ENCODE measurements at regions not wholly inside any gene's neighbourhood (a gene's known extent, or its start where the extent isn't known, plus 50 kb on each side); places are given as distances from the start of the nearest gene placed in this dataset.

GRCh38 chr1:238343852-238344251 lies 453.1 kb upstream of the ZP4 start:
- DNase-seq (peak in 2 of 4 donors; percentile 18 to 23), ATAC-seq (no peak)
- no peaks in the 10 kb centered on the region for H3K36me3 ChIP-seq
- no peaks in the 10 kb centered on the region for H3K4me1 ChIP-seq
- intact Hi-C loops (cut with DNase I) = no loop called here
- TF ChIP-seq, protein P1, sequence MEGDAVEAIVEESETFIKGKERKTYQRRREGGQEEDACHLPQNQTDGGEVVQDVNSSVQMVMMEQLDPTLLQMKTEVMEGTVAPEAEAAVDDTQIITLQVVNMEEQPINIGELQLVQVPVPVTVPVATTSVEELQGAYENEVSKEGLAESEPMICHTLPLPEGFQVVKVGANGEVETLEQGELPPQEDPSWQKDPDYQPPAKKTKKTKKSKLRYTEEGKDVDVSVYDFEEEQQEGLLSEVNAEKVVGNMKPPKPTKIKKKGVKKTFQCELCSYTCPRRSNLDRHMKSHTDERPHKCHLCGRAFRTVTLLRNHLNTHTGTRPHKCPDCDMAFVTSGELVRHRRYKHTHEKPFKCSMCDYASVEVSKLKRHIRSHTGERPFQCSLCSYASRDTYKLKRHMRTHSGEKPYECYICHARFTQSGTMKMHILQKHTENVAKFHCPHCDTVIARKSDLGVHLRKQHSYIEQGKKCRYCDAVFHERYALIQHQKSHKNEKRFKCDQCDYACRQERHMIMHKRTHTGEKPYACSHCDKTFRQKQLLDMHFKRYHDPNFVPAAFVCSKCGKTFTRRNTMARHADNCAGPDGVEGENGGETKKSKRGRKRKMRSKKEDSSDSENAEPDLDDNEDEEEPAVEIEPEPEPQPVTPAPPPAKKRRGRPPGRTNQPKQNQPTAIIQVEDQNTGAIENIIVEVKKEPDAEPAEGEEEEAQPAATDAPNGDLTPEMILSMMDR (IDR thresholded peaks at IDR 0.05) = no peak
- H3K27ac ChIP-seq = no peak overlapping the region
- no peaks in the 10 kb centered on the region for H3K27me3 ChIP-seq
- no peaks in the 10 kb centered on the region for H3K9me3 ChIP-seq
- H3K4me3 ChIP-seq = no peak overlapping the region

DNA sequence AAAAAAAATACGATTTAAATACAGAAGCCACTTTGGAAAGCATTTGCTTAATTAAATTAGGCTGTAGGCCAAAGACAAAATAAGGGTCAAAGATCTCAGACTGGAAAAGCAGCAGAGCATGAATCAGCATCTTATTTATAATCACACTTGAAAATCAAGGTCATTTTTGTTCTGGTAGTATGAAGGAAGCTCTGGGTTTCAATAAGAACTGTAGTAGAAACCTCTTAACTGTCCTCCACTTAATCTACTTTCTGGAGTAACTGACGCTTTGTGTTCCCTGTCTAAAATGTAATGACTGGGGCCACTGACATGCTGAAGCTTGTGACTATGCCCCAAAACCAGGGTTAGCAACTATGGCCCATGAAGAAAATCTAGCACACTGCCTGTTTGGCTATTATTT lies 450.7 kb upstream of the ZP4 start:
- TF ChIP-seq, protein P1 (IDR thresholded peaks at IDR 0.05) = no peak

GRCh38 chr1:238340989-238341388 lies 450.3 kb upstream of the ZP4 start:
- H3K9me3 ChIP-seq = no peaks in the 10 kb centered on the region
- no peak overlapping the region for H3K4me3 ChIP-seq
- TF ChIP-seq, protein P1 (IDR thresholded peaks at IDR 0.05) = no peak
- no peaks in the 10 kb centered on the region for H3K27me3 ChIP-seq
- H3K36me3 ChIP-seq = no peaks in the 10 kb centered on the region
- ATAC-seq = no peak
- no peak for DNase-seq
- no peak overlapping the region for H3K27ac ChIP-seq
- no peaks in the 10 kb centered on the region for H3K4me1 ChIP-seq
- intact Hi-C loops (cut with DNase I) = no loop called here

More for the DNA sequence above, 450.7 kb upstream of the ZP4 start:
- intact Hi-C loops (cut with DNase I) = no loop called here
- Histone ChIP-seq H3K27ac (no peak overlapping the region), H3K27me3 (no peaks in the 10 kb centered on the region), H3K4me1 (no peaks in the 10 kb centered on the region), H3K9me3 (no peaks in the 10 kb centered on the region), H3K4me3 (no peak overlapping the region), H3K36me3 (no peaks in the 10 kb centered on the region)
- ATAC-seq = no peak
- no peak for DNase-seq

DNA sequence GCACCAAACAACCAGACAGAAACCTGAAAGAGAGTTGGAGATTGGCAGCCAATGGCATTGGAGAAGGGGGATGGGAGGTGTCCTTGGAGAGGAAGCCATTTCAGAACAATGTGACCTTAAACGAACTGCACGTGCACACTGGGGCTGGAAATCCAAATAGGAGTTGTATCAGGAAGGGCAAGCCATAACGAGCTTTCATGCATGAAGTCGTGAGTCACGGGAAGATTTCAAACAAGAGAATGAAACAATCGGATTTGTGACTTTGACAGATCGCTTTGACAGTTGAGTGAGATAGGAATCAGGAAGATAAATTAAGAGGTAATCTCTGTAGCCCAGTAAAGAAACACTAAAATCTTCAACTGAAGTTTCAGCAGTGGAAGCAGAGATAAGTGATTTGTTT lies 445.8 kb upstream of the ZP4 start:
- no peak for ATAC-seq
- TF ChIP-seq, protein P1 (IDR thresholded peaks at IDR 0.05) = no peak
- H3K27me3 ChIP-seq = no peaks in the 10 kb centered on the region
- H3K4me1 ChIP-seq = no peaks in the 10 kb centered on the region
- no peak overlapping the region for H3K4me3 ChIP-seq
- H3K27ac ChIP-seq = no peak overlapping the region
- H3K36me3 ChIP-seq = no peaks in the 10 kb centered on the region
- DNase-seq = no peak
- intact Hi-C loops (cut with DNase I) = no loop called here
- H3K9me3 ChIP-seq = no peaks in the 10 kb centered on the region

- Histone ChIP-seq H3K27ac (no peak overlapping the region), H3K4me3 (no peak overlapping the region), H3K36me3 (no peaks in the 10 kb centered on the region), H3K27me3 (no peaks in the 10 kb centered on the region), H3K9me3 (no peaks in the 10 kb centered on the region), H3K4me1 (peaks cover 0 to 4% of the 10 kb centered on the region in 2 donors)
- intact Hi-C loops (cut with DNase I) = no loop called here
- TF ChIP-seq, protein P1 (IDR thresholded peaks at IDR 0.05) = no peak
- no peak for DNase-seq
- ATAC-seq = no peak
These were observed 443.4 kb upstream of the ZP4 start for GRCh38 chr1:238334170-238334569.
